K562 (cell line): ENCODE measurements at regions not wholly inside any gene's neighbourhood (a gene's known extent, or its start where the extent isn't known, plus 50 kb on each side); places are given as distances from the start of the nearest gene placed in this dataset.

ENCODE experiments used
- ATAC-seq: fragments of 200-7000 bp; cut with Tn5 transposase; 3 replicates; pipeline ENCODE4 v1.9.1; 2020; ENCODE audit warnings: moderate library complexity
- BruUV-seq: library from RNA; stranded (reverse); fragments of 400-500 nt; replicated peaks from 2 replicates; lab custom pipeline; 2021; lab: Mats Ljungman, UMichigan
- CTCF ChIA-PET: fragments of 300-600 bp; formaldehyde crosslinking; extraction: SDS; loops from one replicate; lab custom pipeline; 2021; ENCODE audit warnings: low intra/inter-chr PET ratio; lab: Yijun Ruan, JAX
- POLR2A ChIA-PET: fragments of 300-600, 350-650 bp; sonication (Branson Sonifier 250); formaldehyde crosslinking; extraction: SDS; loops from one replicate; lab custom pipeline; 2021; ENCODE audit warnings: antibody characterized with exemption, inconsistent platforms; lab: Yijun Ruan, JAX
- DNase-seq, 4 experiments: peaks; one replicate each; pipeline versions ENCODE4 v3.0.0 to v3.0.0-alpha.2; 2011 to 2018; ENCODE audit warnings: low spot score in 3 of 4, mixed read lengths in 3 of 4; ENCODE audit errors: extremely low read depth in 1 of 4
- FAIRE-seq: peaks from 2 replicates; lab custom pipeline; 2011; peaks lifted over from hg19 to GRCh38; lab: Jason Lieb, UNC
- H2AFZ ChIP-seq: 2 replicates; pipeline ENCODE4 v1.6.0; 2011; ENCODE audit warnings: low read depth, low read length, control low read depth, inconsistent platforms
- H3K27ac ChIP-seq: fragments of 200-600 bp; 3 replicates; pipeline ENCODE4 v1.8.0; 2011; ENCODE audit warnings: low read depth, mild to moderate bottlenecking, control low read depth, inconsistent platforms, low read length, moderate library complexity, mixed read lengths; ENCODE audit errors: extremely low read depth
- H3K27me3 ChIP-seq, 2 experiments: fragments of 300-600 bp in 1 of 2; 2 replicates in 1 of 2; 3 replicates in 1 of 2; pipeline versions ENCODE4 v1.6.0 to v1.8.0; 2011; ENCODE audit warnings: inconsistent platforms in 2 of 2, low read length in 2 of 2, mild to moderate bottlenecking in 1 of 2, mixed read lengths in 1 of 2, moderate library complexity in 1 of 2; ENCODE audit not compliant: control insufficient read depth in 2 of 2, insufficient read depth in 2 of 2
- H3K36me3 ChIP-seq: fragments of 300-600 bp; 3 replicates; pipeline ENCODE4 v1.8.0; 2011; ENCODE audit warnings: mild to moderate bottlenecking, low read length, inconsistent platforms; ENCODE audit not compliant: control insufficient read depth, insufficient read depth
- H3K4me1 ChIP-seq, 2 experiments: fragments of 200-600 bp in 1 of 2; replicated peaks in 1 of 2; 2 replicates in 1 of 2; 3 replicates in 1 of 2; pipeline versions ENCODE4 v1.5.1 to v1.8.0; 2011; ENCODE audit warnings: inconsistent platforms in 2 of 2, low read length in 2 of 2, mild to moderate bottlenecking in 1 of 2, mixed read lengths in 1 of 2, moderate library complexity in 1 of 2; ENCODE audit not compliant: control insufficient read depth in 2 of 2, insufficient read depth in 2 of 2
- H3K4me2 ChIP-seq: 2 replicates; pipeline ENCODE4 v1.6.1; 2011; ENCODE audit warnings: low read length, control low read depth, inconsistent platforms, mixed read lengths; ENCODE audit not compliant: insufficient read depth
- H3K4me3 ChIP-seq: fragments of 200-600 bp; sonication (generic), shearing (Covaris generic); 2 replicates; pipeline ENCODE4 v1.5.1; 2016; ENCODE audit warnings: control low read depth, inconsistent platforms
- H3K79me2 ChIP-seq: fragments of 200-600 bp; 3 replicates; pipeline ENCODE4 v1.8.0; 2011; ENCODE audit warnings: low read length, inconsistent platforms; ENCODE audit not compliant: control insufficient read depth, insufficient read depth
- H3K9ac ChIP-seq, 2 experiments: 2 replicates each; pipeline versions ENCODE4 v1.6.0 to v1.6.1; 2011; ENCODE audit warnings: low read depth in 2 of 2, low read length in 2 of 2, control low read depth in 1 of 2, inconsistent platforms in 1 of 2, mild to moderate bottlenecking in 1 of 2, mixed read lengths in 1 of 2; ENCODE audit not compliant: insufficient read depth in 1 of 2
- H3K9me1 ChIP-seq: one replicate; pipeline ENCODE4 v1.6.0; 2011; ENCODE audit warnings: inconsistent platforms, mild to moderate bottlenecking, low read length, moderate library complexity; ENCODE audit not compliant: control insufficient read depth, insufficient read depth
- H3K9me3 ChIP-seq: replicated peaks from 2 replicates; pipeline ENCODE4 v1.5.1; 2011; ENCODE audit warnings: low read depth, low read length, inconsistent platforms; ENCODE audit not compliant: control insufficient read depth, insufficient read depth
- H4K20me1 ChIP-seq: replicated peaks from 2 replicates; pipeline ENCODE4 v1.6.1; 2011; ENCODE audit warnings: low read length, inconsistent platforms, mixed read lengths; ENCODE audit not compliant: control insufficient read depth, insufficient read depth
- BRD9 ChIP-seq: fragments of 450-650 bp; IDR thresholded peaks from 2 replicates; pipeline ENCODE4 v1.6.1; 2018; ENCODE audit warnings: low read depth; ENCODE audit not compliant: partially characterized antibody
- LEF1 ChIP-seq: fragments of 450-650 bp; IDR thresholded peaks from 2 replicates; pipeline ENCODE4 v1.6.1; 2016; ENCODE audit warnings: mild to moderate bottlenecking
- MCM2 ChIP-seq: fragments of 450-650 bp; IDR thresholded peaks from 2 replicates; pipeline ENCODE4 v1.6.1; 2017; ENCODE audit warnings: low read depth, mild to moderate bottlenecking
- MEF2A ChIP-seq: IDR thresholded peaks from 2 replicates; pipeline ENCODE4 v1.6.1; 2011; ENCODE audit warnings: low read depth, mild to moderate bottlenecking, low read length, moderate library complexity; ENCODE audit not compliant: control insufficient read depth
- MXI1 ChIP-seq: IDR thresholded peaks from 2 replicates; pipeline ENCODE4 v1.6.1; 2011; ENCODE audit warnings: low read depth, mild to moderate bottlenecking, improper control_type of control experiment, low read length
- NCOA2 ChIP-seq, 2 experiments: fragments of 450-650 bp; IDR thresholded peaks; 2 replicates each; pipeline ENCODE4 v1.6.1; 2018; ENCODE audit warnings: mild to moderate bottlenecking in 2 of 2, moderate library complexity in 1 of 2; ENCODE audit not compliant: partially characterized antibody in 2 of 2
- PRMT5 ChIP-seq: sonication (generic); formaldehyde crosslinking; IDR thresholded peaks from 2 replicates; pipeline ENCODE4 v1.5.0; 2020; ENCODE audit warnings: missing genetic modification reagents
- RBM39 ChIP-seq: fragments of 200-400 bp; formaldehyde crosslinking; optimal IDR thresholded peaks from 2 replicates; pipeline ENCODE3; 2018; ENCODE audit warnings: low read depth, low read length
- SIN3A ChIP-seq, 2 experiments: fragments of 150-350 bp in 1 of 2; IDR thresholded peaks; 2 replicates each; pipeline ENCODE4 v1.6.1; 2011 to 2016; ENCODE audit warnings: borderline replicate concordance in 2 of 2, low read depth in 2 of 2, low read length in 2 of 2, mild to moderate bottlenecking in 2 of 2, moderate library complexity in 2 of 2; ENCODE audit not compliant: control insufficient read depth in 1 of 2
- SRSF7 ChIP-seq: fragments of 200-400 bp; formaldehyde crosslinking; optimal IDR thresholded peaks from 2 replicates; pipeline ENCODE3; 2017; ENCODE audit warnings: mild to moderate bottlenecking, low read depth, low read length
- XRCC3 ChIP-seq: fragments of 450-650 bp; IDR thresholded peaks from 2 replicates; pipeline ENCODE4 v1.6.1; 2017; ENCODE audit warnings: mild to moderate bottlenecking, moderate library complexity
- ZNF282 ChIP-seq: sonication (generic); formaldehyde crosslinking; IDR thresholded peaks from 2 replicates; pipeline ENCODE4 v1.8.1; 2023; ENCODE audit warnings: missing genetic modification reagents
- ZNF311 ChIP-seq: fragments of 250-450 bp; sonication (Bioruptor Pico); IDR thresholded peaks from 2 replicates; pipeline ENCODE4 v1.4.0; 2020; ENCODE audit warnings: mild to moderate bottlenecking, moderate library complexity
- ZNF384 ChIP-seq: IDR thresholded peaks from 2 replicates; pipeline ENCODE4 v1.6.1; 2012; ENCODE audit warnings: low read depth, low read length, improper control_type of control experiment
- ZNF785 ChIP-seq: fragments of 250-450 bp; sonication (Bioruptor Pico); IDR thresholded peaks from 2 replicates; pipeline ENCODE4 v1.4.0; 2020; ENCODE audit warnings: mild to moderate bottlenecking
- WGBS: fragments of 100-300 bp; shearing (Covaris generic); methylation state at CpG from one replicate; pipeline ENCODE4 v1.1.6; 2016; ENCODE audit warnings: low coverage, mixed read lengths; ENCODE audit not compliant: insufficient coverage; ENCODE audit errors: missing lambda C conversion rate; 5-methylcytosine and 5-hydroxymethylcytosine counted together
- in situ Hi-C: fragments of 300-500 bp; cut with MboI; formaldehyde crosslinking; loops from 4 replicates; pipeline ENCODE4 v1.15.0; 2018; ENCODE audit warnings: inconsistent platforms, mixed read lengths
- intact Hi-C: fragments of 100-400 bp; cut with micrococcal nuclease; formaldehyde crosslinking; loops from 2 replicates; pipeline ENCODE4 v1.14.2; 2022
- TF ChIP-seq, protein P1 (sequence below), 2 experiments: fragments of 450-650 bp in 1 of 2; IDR thresholded peaks; 2 replicates each; pipeline ENCODE4 v1.6.1; 2011 to 2017; ENCODE audit warnings: low read depth in 2 of 2, antibody characterized with exemption in 1 of 2, borderline replicate concordance in 1 of 2, low read length in 1 of 2, mild to moderate bottlenecking in 1 of 2, mixed read lengths in 1 of 2; ENCODE audit not compliant: control insufficient read depth in 1 of 2
- TF ChIP-seq, protein P2 (sequence below): fragments of 450-650 bp; IDR thresholded peaks from 2 replicates; pipeline ENCODE4 v1.6.1; 2016; ENCODE audit warnings: missing biosample characterization, missing genetic modification characterization
- TF ChIP-seq, protein P3 (sequence below), 2 experiments: IDR thresholded peaks; 2 replicates each; pipeline ENCODE4 v1.6.1; 2011; ENCODE audit warnings: borderline replicate concordance in 1 of 2, control low read depth in 1 of 2, low read depth in 1 of 2, low read length in 1 of 2, mild to moderate bottlenecking in 1 of 2, mixed read lengths in 1 of 2, moderate library complexity in 1 of 2; ENCODE audit not compliant: insufficient read depth in 1 of 2, insufficient read length in 1 of 2, poor library complexity in 1 of 2, severe bottlenecking in 1 of 2; ENCODE audit errors: extremely low read depth in 1 of 2

DNA sequence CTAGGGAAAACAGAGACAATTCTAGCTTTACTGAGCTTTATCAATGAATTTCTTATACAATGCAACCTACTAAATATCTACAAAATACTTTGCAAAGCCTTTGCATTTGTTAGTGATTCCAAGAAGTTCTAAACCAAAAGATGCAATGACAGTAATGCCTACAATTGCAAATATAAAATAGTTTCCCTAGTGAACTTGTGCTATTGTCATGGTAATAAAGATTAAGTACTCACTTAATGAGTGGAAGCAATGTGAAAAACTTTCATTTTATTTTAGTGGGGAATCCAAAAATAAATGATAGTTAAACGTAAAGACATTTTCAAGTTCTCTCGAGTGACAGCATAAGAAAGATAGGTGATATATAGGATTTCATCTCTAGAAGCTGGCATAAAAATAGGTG, 270.5 kb upstream of the CTNND2 start:
- no TSS peak for BruUV-seq
- 3% methylated on average over 2 of the region's 2 CpGs for WGBS
- no peak overlapping the region for H3K9ac ChIP-seq
- H3K9me3 ChIP-seq: no peaks in the 10 kb centered on the region
- H3K4me2 ChIP-seq: no peak overlapping the region
- no peaks in the 10 kb centered on the region for H3K36me3 ChIP-seq
- DNase-seq (no peak), ATAC-seq (no peak), FAIRE-seq (no peak)
- ChIA-PET POLR2A (no interaction called here), CTCF (no interaction called here)
- no peaks in the 10 kb centered on the region for H3K79me2 ChIP-seq
- intact Hi-C loops: no loop called here
- H3K9me1 ChIP-seq: no peaks in the 10 kb centered on the region
- H4K20me1 ChIP-seq: no peaks in the 10 kb centered on the region
- no peak overlapping the region for H3K27ac ChIP-seq
- in situ Hi-C loops: no loop called here
- no peaks in the 10 kb centered on the region for H3K4me1 ChIP-seq
- no peaks in the 10 kb centered on the region for H3K27me3 ChIP-seq
- no peak overlapping the region for H2AFZ ChIP-seq
- H3K4me3 ChIP-seq: no peak overlapping the region
- TF ChIP-seq RBM39 (no peak), XRCC3 (no peak), NCOA2 (IDR thresholded peaks at IDR 0.05; ENCODE audit: partially characterized antibody in 2 of 2) (no peak), LEF1 (no peak), ZNF311 (no peak), ZNF384 (no peak), SIN3A (IDR thresholded peaks at IDR 0.05; ENCODE audit: borderline replicate concordance in 2 of 2, control insufficient read depth in 1 of 2, low read depth in 2 of 2, low read length in 2 of 2) (no peak), MCM2 (no peak), PRMT5 (CRISPR knock-in tag) (no peak), ZNF785 (CRISPR knock-in tag) (no peak), ZNF282 (CRISPR knock-in tag) (no peak), SRSF7 (no peak), BRD9 (no peak), MXI1 (no peak), MEF2A (no peak)
- TF ChIP-seq, protein P1, sequence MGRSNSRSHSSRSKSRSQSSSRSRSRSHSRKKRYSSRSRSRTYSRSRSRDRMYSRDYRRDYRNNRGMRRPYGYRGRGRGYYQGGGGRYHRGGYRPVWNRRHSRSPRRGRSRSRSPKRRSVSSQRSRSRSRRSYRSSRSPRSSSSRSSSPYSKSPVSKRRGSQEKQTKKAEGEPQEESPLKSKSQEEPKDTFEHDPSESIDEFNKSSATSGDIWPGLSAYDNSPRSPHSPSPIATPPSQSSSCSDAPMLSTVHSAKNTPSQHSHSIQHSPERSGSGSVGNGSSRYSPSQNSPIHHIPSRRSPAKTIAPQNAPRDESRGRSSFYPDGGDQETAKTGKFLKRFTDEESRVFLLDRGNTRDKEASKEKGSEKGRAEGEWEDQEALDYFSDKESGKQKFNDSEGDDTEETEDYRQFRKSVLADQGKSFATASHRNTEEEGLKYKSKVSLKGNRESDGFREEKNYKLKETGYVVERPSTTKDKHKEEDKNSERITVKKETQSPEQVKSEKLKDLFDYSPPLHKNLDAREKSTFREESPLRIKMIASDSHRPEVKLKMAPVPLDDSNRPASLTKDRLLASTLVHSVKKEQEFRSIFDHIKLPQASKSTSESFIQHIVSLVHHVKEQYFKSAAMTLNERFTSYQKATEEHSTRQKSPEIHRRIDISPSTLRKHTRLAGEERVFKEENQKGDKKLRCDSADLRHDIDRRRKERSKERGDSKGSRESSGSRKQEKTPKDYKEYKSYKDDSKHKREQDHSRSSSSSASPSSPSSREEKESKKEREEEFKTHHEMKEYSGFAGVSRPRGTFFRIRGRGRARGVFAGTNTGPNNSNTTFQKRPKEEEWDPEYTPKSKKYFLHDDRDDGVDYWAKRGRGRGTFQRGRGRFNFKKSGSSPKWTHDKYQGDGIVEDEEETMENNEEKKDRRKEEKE (IDR thresholded peaks at IDR 0.05; ENCODE audit: borderline replicate concordance in 1 of 2, control insufficient read depth in 1 of 2, low read depth in 2 of 2, low read length in 1 of 2): no peak
- TF ChIP-seq, protein P2, sequence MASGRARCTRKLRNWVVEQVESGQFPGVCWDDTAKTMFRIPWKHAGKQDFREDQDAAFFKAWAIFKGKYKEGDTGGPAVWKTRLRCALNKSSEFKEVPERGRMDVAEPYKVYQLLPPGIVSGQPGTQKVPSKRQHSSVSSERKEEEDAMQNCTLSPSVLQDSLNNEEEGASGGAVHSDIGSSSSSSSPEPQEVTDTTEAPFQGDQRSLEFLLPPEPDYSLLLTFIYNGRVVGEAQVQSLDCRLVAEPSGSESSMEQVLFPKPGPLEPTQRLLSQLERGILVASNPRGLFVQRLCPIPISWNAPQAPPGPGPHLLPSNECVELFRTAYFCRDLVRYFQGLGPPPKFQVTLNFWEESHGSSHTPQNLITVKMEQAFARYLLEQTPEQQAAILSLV (tag): no peak
- TF ChIP-seq, protein P3, sequence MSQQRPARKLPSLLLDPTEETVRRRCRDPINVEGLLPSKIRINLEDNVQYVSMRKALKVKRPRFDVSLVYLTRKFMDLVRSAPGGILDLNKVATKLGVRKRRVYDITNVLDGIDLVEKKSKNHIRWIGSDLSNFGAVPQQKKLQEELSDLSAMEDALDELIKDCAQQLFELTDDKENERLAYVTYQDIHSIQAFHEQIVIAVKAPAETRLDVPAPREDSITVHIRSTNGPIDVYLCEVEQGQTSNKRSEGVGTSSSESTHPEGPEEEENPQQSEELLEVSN (IDR thresholded peaks at IDR 0.05; ENCODE audit: borderline replicate concordance in 1 of 2, extremely low read depth in 1 of 2, insufficient read depth in 1 of 2, insufficient read length in 1 of 2, low read depth in 1 of 2, low read length in 1 of 2, poor library complexity in 1 of 2, severe bottlenecking in 1 of 2): no peak
